Tibial nerve (tissue), 4 donors: ENCODE measurements at regions not wholly inside any gene's neighbourhood (a gene's known extent, or its start where the extent isn't known, plus 50 kb on each side); places are given as distances from the start of the nearest gene placed in this dataset.

Source experiments
- EP300 ChIP-seq, 2 donors: sonication (generic); formaldehyde crosslinking; IDR thresholded peaks; one replicate each; pipeline ENCODE4 v1.6.1; 2017; ENCODE audit warnings: antibody characterized with exemption in 2 of 2, mild to moderate bottlenecking in 1 of 2
- POLR2A ChIP-seq, 2 donors: fragments of 450-650 bp; IDR thresholded peaks; one replicate each; pipeline ENCODE4 v1.6.1; 2017; ENCODE audit warnings: antibody characterized with exemption in 2 of 2, mild to moderate bottlenecking in 2 of 2, moderate library complexity in 2 of 2
- TF ChIP-seq, protein P1 (sequence below), 5 experiments: fragments of 200-600 bp in 3 of 5; fragments of 450-650 bp in 2 of 5; sonication (generic) in 3 of 5; IDR thresholded peaks; one replicate each; pipeline ENCODE4 v1.5.1; 2016 to 2019; ENCODE audit warnings: antibody characterized with exemption in 5 of 5, mild to moderate bottlenecking in 3 of 5, moderate library complexity in 2 of 5

DNA sequence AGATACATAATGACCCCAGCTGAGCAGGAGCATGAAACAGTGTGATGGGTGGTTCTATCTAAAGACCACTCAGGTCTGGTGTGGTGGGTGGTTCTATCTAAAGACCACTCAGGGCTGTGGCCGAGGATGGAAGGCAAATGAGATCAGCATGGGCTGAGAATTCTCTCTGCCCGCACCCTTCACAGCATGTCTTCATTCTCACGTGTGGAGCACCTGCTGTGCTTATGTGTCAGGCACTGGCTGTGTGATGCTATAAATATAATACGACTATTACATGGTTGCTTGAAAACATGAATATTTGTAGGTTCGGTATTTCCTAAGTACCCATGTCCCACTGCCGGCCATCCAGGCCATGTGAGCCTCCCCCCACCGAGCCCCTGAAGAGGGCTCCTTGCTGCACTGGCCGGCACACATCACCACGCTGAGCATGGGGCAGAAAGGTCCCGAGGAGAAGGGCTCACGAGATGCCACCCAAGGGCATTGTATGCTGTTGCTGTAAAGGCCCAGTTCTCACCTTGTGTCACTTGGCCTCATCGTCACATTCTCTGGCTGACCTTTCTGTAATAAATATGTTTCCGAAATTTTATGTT is 810.2 kb downstream of the UQCRFS1 start:
- TF ChIP-seq, protein P1, sequence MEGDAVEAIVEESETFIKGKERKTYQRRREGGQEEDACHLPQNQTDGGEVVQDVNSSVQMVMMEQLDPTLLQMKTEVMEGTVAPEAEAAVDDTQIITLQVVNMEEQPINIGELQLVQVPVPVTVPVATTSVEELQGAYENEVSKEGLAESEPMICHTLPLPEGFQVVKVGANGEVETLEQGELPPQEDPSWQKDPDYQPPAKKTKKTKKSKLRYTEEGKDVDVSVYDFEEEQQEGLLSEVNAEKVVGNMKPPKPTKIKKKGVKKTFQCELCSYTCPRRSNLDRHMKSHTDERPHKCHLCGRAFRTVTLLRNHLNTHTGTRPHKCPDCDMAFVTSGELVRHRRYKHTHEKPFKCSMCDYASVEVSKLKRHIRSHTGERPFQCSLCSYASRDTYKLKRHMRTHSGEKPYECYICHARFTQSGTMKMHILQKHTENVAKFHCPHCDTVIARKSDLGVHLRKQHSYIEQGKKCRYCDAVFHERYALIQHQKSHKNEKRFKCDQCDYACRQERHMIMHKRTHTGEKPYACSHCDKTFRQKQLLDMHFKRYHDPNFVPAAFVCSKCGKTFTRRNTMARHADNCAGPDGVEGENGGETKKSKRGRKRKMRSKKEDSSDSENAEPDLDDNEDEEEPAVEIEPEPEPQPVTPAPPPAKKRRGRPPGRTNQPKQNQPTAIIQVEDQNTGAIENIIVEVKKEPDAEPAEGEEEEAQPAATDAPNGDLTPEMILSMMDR (IDR thresholded peaks at IDR 0.05), result no peak
- no peak for TF ChIP-seq POLR2A (IDR thresholded peaks at IDR 0.05)
- TF ChIP-seq EP300 (IDR thresholded peaks at IDR 0.05), result no peak
